HL-60 (cell line): ENCODE measurements at regions not wholly inside any gene's neighbourhood (a gene's known extent, or its start where the extent isn't known, plus 50 kb on each side); places are given as distances from the start of the nearest gene placed in this dataset.

ENCODE experiments used
- GABPA ChIP-seq: IDR thresholded peaks from 2 replicates; pipeline ENCODE4 v1.6.1; 2012; ENCODE audit warnings: low read depth
- TF ChIP-seq, protein P1 (sequence below): IDR thresholded peaks from 2 replicates; pipeline ENCODE4 v1.6.1; 2012; ENCODE audit warnings: low read depth; ENCODE audit not compliant: insufficient replicate concordance

DNA sequence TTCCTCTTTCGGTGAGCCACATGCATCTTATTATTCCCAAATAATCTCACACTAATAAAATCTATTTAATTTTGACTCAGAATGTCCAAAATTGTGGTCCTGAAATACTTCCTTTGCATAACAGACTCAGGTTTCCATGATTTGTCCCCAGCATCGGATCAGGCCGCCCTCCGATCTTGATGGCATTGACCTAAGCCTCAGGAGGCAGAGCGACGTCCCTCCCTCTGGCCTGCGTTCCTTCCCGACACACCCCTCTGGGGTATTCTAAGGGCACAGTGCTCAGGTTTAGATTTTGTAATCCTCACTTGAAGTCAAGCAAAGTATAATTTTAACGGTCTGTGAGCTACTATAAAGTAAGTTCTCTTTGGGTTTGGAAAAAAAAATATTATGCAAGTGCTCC, 857.7 kb downstream of the GALR1 start:
- TF ChIP-seq, protein P1, sequence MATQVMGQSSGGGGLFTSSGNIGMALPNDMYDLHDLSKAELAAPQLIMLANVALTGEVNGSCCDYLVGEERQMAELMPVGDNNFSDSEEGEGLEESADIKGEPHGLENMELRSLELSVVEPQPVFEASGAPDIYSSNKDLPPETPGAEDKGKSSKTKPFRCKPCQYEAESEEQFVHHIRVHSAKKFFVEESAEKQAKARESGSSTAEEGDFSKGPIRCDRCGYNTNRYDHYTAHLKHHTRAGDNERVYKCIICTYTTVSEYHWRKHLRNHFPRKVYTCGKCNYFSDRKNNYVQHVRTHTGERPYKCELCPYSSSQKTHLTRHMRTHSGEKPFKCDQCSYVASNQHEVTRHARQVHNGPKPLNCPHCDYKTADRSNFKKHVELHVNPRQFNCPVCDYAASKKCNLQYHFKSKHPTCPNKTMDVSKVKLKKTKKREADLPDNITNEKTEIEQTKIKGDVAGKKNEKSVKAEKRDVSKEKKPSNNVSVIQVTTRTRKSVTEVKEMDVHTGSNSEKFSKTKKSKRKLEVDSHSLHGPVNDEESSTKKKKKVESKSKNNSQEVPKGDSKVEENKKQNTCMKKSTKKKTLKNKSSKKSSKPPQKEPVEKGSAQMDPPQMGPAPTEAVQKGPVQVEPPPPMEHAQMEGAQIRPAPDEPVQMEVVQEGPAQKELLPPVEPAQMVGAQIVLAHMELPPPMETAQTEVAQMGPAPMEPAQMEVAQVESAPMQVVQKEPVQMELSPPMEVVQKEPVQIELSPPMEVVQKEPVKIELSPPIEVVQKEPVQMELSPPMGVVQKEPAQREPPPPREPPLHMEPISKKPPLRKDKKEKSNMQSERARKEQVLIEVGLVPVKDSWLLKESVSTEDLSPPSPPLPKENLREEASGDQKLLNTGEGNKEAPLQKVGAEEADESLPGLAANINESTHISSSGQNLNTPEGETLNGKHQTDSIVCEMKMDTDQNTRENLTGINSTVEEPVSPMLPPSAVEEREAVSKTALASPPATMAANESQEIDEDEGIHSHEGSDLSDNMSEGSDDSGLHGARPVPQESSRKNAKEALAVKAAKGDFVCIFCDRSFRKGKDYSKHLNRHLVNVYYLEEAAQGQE = no peak
- TF ChIP-seq GABPA = no peak
